GM12872 (cell line): ENCODE measurements at regions not wholly inside any gene's neighbourhood (a gene's known extent, or its start where the extent isn't known, plus 50 kb on each side); places are given as distances from the start of the nearest gene placed in this dataset.

Experiments used
- TF ChIP-seq, protein P1 (sequence below): IDR thresholded peaks from 3 replicates; pipeline ENCODE4 v1.5.1; 2011; ENCODE audit warnings: low read depth, mild to moderate bottlenecking, low read length, moderate library complexity; ENCODE audit not compliant: insufficient read depth

DNA sequence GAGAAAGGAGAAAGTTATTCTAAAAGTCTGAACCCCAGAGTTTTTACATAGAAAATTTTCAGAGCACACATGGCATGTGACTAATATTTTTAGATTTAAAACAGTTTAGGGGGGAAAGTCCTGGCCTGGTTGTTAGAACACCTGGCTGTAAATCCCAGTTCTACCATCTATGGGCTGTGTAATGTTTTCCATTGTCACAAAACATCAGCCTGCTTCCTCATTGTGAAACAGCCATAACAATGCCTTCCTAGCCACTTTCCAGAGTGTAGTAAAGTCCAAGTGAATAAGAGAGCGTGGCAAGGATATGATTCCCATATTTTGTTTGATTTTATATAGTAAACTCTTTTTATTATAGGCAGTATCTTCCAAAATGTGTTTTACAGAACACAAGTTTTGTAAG lies 310.0 kb upstream of the DCN start:
- TF ChIP-seq, protein P1, sequence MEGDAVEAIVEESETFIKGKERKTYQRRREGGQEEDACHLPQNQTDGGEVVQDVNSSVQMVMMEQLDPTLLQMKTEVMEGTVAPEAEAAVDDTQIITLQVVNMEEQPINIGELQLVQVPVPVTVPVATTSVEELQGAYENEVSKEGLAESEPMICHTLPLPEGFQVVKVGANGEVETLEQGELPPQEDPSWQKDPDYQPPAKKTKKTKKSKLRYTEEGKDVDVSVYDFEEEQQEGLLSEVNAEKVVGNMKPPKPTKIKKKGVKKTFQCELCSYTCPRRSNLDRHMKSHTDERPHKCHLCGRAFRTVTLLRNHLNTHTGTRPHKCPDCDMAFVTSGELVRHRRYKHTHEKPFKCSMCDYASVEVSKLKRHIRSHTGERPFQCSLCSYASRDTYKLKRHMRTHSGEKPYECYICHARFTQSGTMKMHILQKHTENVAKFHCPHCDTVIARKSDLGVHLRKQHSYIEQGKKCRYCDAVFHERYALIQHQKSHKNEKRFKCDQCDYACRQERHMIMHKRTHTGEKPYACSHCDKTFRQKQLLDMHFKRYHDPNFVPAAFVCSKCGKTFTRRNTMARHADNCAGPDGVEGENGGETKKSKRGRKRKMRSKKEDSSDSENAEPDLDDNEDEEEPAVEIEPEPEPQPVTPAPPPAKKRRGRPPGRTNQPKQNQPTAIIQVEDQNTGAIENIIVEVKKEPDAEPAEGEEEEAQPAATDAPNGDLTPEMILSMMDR = no peak

- TF ChIP-seq, protein P1 = no peak
Measured at GRCh38 chr12:91490667-91491311, 308.2 kb upstream of the DCN start.

DNA sequence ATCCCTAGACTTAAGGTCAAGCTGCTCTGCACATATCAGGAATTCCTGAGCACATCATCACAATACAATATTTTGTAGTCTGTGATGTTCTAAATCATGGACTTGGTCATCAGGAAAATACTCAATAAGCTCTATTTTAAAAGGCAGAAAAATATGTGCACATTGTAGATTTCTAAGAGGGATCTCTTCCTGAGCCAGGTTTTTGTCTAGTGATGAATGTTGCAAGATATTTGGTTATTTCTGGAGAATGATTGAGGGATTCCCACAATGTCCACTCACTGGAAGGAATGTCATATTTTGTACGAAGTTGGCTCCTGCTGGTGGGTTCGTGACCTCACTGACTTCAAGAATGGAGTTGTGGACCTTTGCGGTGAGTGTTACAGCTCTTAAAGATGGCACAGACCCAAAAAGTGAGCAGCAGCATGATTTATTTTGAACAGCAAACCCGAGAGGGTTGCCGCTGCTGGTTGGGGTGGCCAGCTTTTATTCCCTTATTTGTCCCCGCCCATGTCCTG lies 300.9 kb upstream of the DCN start:
- TF ChIP-seq, protein P1 = no peak

GRCh38 chr12:91482231-91482630 lies 299.6 kb upstream of the DCN start:
- TF ChIP-seq, protein P1 = no peak

DNA sequence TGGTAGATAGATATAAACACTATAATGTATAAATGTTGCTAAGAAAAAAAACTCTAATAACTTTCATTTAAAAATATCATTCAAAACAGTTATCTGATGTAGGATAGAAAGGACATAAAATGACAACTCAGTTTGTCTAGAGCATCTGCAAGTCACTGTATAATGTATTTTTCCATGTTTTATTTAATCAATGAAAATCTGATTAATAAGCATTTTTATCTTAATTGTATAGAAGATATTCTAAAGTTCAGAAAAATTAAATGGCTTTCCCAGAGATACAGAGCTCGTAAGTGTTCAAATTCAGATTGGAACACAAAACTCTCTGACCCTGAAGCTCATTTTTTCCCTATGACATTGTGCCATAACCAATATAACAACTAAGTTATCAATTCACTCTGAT lies 295.9 kb upstream of the DCN start:
- TF ChIP-seq, protein P1 = no peak

- TF ChIP-seq, protein P1 = no peak
Measured at GRCh38 chr12:91467686-91468085, 285.1 kb upstream of the DCN start.

DNA sequence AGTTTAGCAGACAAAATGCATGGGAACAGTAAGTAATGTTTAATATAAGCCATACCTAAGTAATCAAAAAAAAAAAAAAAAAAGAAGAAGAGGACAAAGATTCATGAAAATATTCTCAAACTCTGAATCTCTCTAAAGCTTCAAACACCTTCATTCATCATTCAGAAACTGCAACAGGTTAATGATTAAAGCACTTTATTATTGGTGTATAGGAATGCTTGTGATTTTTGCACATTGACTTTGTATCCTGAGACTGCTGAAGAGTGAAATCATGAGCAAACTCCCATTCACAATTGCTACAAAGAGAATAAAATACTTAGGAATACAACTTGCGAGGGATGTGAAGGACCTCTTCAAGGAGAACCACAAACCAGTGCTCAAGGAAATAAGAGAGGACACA lies 278.4 kb upstream of the DCN start:
- TF ChIP-seq, protein P1 = no peak
